SK-N-MC (cell line): ENCODE measurements at regions not wholly inside any gene's neighbourhood (a gene's known extent, or its start where the extent isn't known, plus 50 kb on each side); places are given as distances from the start of the nearest gene placed in this dataset.

Experiments used
- EZH2 ChIP-seq: fragments of 200-600 bp; sonication (generic); IDR thresholded peaks from one replicate; pipeline ENCODE4 v1.6.1; 2017; ENCODE audit warnings: antibody characterized with exemption
- FOXP2 ChIP-seq: optimal IDR thresholded peaks from 2 replicates; pipeline ENCODE3; 2011; ENCODE audit warnings: mild to moderate bottlenecking, moderate library complexity; ENCODE audit not compliant: insufficient read depth; ENCODE audit errors: extremely low read length, control extremely low read depth
- POLR2AphosphoS5 ChIP-seq: IDR thresholded peaks from 2 replicates; pipeline ENCODE4 v1.6.1; 2012; ENCODE audit warnings: mild to moderate bottlenecking, low read depth, low read length, borderline replicate concordance

- TF ChIP-seq EZH2 (no peak), POLR2AphosphoS5 (no peak), FOXP2 (peak; percentile 93)
Measured at GRCh38 chr5:31133488-31133887, 60.0 kb upstream of the CDH6 start.
